AG09309 (cell line): ENCODE measurements at regions not wholly inside any gene's neighbourhood (a gene's known extent, or its start where the extent isn't known, plus 50 kb on each side); places are given as distances from the start of the nearest gene placed in this dataset.

ENCODE experiments used
- DNase-seq: peaks from one replicate; pipeline ENCODE4 v3.0.0-alpha.2; 2010; ENCODE audit warnings: low read depth
- H3K4me3 ChIP-seq: 2 replicates; pipeline ENCODE4 v1.5.1; 2011; ENCODE audit warnings: mild to moderate bottlenecking, low read depth, low read length, moderate library complexity; ENCODE audit not compliant: control insufficient read depth
- TF ChIP-seq, protein P1 (sequence below): IDR thresholded peaks from 2 replicates; pipeline ENCODE4 v1.5.1; 2011; ENCODE audit warnings: mild to moderate bottlenecking, low read depth, low read length, inconsistent platforms; ENCODE audit not compliant: insufficient read depth, control insufficient read depth; ENCODE audit errors: missing control alignments

DNA sequence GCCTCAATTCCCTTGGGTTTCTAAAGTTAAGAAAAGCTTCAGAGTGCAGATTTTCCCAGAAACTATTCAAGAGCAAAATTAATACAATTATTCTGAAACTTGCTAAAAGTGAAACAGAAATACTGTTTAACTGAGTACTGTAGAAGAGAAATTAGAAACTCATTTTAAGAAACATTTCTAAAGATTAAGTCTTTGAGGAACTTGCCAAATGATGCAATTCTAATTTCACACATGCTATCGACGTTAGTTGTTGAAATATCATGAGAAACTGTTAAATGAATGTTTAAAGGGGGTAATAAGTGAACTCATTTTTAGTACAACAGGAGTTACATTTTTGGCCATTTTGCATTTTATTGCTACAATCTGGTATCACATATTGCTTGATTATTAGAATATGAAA, 125.3 kb upstream of the MAOA start:
- TF ChIP-seq, protein P1, sequence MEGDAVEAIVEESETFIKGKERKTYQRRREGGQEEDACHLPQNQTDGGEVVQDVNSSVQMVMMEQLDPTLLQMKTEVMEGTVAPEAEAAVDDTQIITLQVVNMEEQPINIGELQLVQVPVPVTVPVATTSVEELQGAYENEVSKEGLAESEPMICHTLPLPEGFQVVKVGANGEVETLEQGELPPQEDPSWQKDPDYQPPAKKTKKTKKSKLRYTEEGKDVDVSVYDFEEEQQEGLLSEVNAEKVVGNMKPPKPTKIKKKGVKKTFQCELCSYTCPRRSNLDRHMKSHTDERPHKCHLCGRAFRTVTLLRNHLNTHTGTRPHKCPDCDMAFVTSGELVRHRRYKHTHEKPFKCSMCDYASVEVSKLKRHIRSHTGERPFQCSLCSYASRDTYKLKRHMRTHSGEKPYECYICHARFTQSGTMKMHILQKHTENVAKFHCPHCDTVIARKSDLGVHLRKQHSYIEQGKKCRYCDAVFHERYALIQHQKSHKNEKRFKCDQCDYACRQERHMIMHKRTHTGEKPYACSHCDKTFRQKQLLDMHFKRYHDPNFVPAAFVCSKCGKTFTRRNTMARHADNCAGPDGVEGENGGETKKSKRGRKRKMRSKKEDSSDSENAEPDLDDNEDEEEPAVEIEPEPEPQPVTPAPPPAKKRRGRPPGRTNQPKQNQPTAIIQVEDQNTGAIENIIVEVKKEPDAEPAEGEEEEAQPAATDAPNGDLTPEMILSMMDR = no peak
- DNase-seq = no peak

DNA sequence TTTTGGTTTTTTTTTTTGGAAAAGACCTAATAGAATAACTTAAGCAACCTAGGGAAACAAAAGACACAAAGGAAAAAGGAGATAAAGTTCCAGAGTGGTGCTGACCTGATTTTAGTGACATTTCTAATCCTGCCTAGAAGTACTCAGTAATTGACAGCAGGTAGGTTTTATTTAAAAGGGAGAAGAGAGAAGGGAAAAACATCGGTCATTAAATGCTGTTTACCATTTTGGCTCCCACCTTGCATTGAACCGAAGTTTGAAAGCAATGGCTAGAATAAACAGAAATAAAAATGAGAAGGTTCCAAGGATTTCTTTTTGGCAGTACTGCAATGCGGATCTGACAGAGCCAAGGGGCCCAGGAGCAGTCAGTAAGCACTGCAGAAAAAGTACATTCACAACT, 115.8 kb upstream of the MAOA start:
- TF ChIP-seq, protein P1 = no peak
- no peak for DNase-seq
- H3K4me3 ChIP-seq = no peak overlapping the region

More for the DNA sequence above, 125.3 kb upstream of the MAOA start:
- H3K4me3 ChIP-seq = no peak overlapping the region

DNA sequence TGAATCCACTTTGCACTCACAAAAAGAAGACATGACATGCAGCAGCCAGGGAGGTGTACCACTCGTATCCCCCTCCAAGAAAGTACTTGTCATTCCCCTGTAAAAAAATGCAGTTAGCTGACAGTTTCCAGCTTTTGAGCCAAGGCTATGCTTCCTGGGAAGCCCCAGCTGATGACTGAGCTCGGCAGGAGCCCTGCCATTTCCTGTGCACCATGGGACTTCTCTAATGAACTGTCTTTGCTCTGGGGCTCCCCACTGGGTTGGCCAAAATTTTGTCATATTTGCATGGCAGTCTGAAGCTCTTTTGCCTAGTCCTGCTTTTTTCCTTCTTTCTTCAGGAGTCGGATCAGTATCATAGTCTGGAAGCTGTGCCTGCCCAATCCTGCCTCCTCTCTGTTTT, 104.5 kb upstream of the MAOA start:
- TF ChIP-seq, protein P1 = no peak
- H3K4me3 ChIP-seq = no peak overlapping the region
- DNase-seq = no peak

DNA sequence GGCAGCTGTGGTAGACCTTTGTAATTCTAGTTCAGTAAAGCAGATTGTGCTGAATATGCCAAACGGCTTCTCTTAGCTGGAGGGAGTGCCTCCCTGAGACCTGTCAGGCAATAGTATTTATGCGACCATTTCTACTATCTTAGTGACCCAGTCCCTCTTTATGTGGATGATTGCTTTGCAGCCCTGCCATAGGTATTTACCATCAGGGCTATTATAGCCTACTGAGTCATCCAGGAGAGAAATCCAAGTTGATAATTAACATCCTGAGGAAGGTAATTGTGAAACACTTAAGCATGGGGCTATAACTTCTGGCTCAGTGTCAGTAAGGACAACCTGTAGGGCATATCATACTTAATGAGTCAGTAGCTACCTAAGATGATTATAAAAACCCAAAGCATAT, 103.9 kb upstream of the MAOA start:
- no peak for DNase-seq
- no peak overlapping the region for H3K4me3 ChIP-seq
- TF ChIP-seq, protein P1 = no peak

DNA sequence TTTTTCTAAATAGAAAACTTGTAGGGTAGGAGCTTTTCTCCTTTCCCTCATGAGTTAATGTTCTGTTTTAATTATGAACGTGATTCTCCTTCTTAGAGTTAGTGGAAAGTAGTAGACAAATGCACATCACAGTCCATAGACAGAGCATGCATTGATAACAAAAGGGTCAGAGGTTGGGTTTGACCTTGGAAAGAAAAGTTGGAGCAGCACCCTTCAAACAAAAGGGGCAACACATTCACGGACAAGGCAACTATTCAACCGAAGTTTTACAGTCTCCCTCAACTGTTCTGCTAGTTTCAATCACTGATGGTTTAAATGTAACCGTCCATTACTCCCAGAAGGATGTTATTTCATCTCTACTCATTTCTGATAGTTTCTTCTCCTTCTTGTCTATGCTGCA, 103.4 kb upstream of the MAOA start:
- no peak overlapping the region for H3K4me3 ChIP-seq
- DNase-seq = no peak
- TF ChIP-seq, protein P1 = no peak

DNA sequence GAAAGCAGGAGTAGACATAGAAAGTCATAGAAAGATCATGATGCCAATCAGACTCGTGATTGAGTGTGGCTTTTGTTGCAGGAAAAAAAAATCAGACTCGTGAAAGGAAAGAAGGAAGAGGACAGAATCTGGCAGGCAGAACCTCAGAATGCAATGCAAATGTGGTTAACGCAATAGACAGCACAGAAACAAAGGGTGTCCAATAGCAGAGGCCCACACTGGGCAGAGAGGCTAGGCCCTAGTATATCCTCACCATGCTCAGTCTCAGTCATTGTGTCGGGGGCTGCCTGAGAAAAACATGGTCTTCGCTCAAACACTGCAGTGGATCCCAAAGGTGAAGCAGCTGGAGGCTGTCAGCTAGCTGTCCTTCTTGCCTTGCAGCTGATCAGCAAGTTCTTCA, 102.8 kb upstream of the MAOA start:
- no peak for DNase-seq
- H3K4me3 ChIP-seq = no peak overlapping the region
- TF ChIP-seq, protein P1 = no peak

DNA sequence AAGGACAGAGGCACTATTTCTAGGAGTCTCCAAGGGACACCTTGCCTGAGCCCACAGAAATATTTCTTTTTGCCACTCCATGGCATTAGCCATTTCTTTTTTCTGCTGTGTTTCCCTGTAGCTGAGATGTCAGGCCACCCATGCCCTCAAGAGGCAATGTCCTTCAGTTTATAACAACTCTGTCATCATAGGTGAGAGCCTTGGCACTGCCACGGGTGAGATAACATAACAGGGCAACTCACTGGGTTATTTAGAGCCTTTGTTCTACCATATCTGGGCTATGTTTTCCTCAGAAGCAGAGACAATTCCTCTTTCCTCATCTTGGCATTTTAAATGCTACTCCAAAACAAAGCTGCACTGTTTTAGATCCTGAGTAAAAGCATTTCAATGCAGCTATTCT, 99.9 kb upstream of the MAOA start:
- no peak for DNase-seq
- no peak overlapping the region for H3K4me3 ChIP-seq
- TF ChIP-seq, protein P1 = no peak
